ENCODE measurements at regions not wholly inside any gene's neighbourhood (a gene's known extent, or its start where the extent isn't known, plus 50 kb on each side); places are given as distances from the start of the nearest gene placed in this dataset.

DNA sequence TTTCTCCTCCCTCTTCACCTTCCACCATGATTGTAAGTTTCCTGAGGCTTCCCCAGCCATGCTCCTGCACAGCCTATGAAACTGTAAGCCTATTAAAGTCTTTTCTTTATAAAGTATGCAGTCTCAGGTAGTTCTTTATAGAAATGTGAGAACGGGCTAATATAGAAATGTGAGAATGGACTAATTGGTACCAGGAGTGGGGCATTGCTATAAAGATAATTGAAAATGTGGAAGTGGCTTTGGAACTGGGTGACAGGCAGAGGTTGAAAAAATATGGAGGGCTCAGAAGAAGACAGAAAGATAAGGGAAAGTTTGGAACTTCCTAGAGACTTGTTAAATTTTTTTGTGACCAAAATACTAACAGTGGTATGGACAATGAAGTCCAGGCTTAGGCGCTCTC is 959.3 kb downstream of the SH3BGRL start:
- TF ChIP-seq CTCF (optimal IDR thresholded peaks at IDR 0.05 in 1 of 3, IDR thresholded peaks at IDR 0.05 in 1 of 3, conservative IDR thresholded peaks at IDR 0.05 in 1 of 3; ENCODE audit: extremely low read depth in 1 of 3, insufficient read depth in 2 of 3, low read length in 3 of 3) (no peak), EZH2 (IDR thresholded peaks at IDR 0.05; ENCODE audit: low read length) (no peak)
